Activated T-helper 1 cell treated with Interleukin-2 at 50 U/mL for 16 hours (primary cell): ENCODE measurements at regions not wholly inside any gene's neighbourhood (a gene's known extent, or its start where the extent isn't known, plus 50 kb on each side); places are given as distances from the start of the nearest gene placed in this dataset.

Experiments
- DNase-seq: peaks from one replicate; pipeline ENCODE4 v3.0.0-alpha.2; 2020; ENCODE audit warnings: low read depth

GRCh38 chrX:43581888-43582539 lies 74.1 kb upstream of the MAOA start:
- no peak for DNase-seq

GRCh38 chrX:43582540-43582913 lies 73.6 kb upstream of the MAOA start:
- DNase-seq = no peak

GRCh38 chrX:43585922-43586321 lies 70.2 kb upstream of the MAOA start:
- DNase-seq = no peak

- DNase-seq = no peak
Observed at GRCh38 chrX:43586830-43587229, 69.3 kb upstream of the MAOA start.

- no peak for DNase-seq
Observed at GRCh38 chrX:43589735-43590134, 66.4 kb upstream of the MAOA start.

DNA sequence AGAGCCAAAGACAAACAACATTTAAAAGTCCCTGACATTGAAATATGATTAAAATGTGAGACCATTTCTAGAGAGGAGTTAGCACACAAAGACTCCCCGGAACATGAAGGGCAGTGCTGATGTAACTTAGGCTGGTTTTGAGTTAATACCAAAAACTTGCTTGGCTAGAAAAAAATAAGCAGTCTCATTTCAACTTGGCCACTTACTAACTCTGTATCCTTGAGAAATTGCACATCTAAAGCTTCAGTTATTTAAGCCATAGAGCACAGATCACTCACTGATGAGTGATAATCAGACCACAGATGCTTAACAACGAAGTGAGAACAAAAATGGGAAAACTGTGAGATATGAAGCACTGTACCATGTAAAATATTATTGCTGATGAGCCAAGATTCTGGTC lies 65.9 kb upstream of the MAOA start:
- DNase-seq = no peak

DNA sequence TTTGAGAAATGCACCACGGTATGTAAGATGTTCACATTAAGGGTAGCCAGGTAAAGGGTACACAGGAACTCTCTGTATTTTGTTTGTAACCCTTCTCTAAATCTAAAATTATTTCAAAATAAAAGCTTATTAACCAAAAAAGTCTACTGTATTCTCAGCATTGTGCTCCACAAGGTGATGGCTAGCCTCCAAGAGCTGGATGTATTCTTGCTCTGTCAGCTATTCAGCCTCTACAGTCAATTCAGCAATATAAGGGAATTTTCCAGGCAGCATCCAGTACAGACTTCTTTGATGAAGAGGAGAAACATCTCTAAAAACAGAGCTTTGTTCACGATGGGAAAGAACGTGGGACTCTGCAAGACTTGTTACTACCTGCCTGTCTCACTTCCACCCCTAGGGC lies 63.5 kb upstream of the MAOA start:
- DNase-seq = no peak

DNA sequence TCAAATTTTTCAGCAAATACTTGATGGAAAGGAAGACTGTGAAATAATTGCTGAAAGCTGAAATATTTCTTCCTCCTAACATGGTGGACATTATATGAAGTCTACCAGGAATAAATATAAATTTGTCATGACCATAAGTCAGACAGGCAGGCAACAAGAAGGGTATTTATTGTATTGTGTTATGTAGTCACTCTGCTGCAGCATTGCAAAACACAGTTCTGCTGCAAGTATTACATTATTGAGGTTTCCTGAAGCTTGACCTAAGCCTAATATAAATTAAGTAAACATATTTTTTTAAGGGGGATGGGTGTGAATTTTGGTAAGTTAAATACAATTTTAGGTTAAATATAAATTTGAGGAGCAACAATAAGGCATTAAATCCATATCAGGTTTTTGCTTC lies 60.2 kb upstream of the MAOA start:
- DNase-seq = no peak

GRCh38 chrX:43604753-43605152 lies 51.3 kb upstream of the MAOA start:
- DNase-seq = no peak

- DNase-seq = no peak
Observed at GRCh38 chrX:43605351-43605750, 50.7 kb upstream of the MAOA start.
